HG03175 (cell line): ENCODE measurements at regions not wholly inside any gene's neighbourhood (a gene's known extent, or its start where the extent isn't known, plus 50 kb on each side); places are given as distances from the start of the nearest gene placed in this dataset.
"Not testable (repeated sequence)": the region's sequence is repeated elsewhere in the genome, so short reads cannot be mapped to it uniquely, and the experiment has no call there.

ENCODE experiments used
- ATAC-seq: cut with Tn5 transposase; IDR thresholded peaks from one replicate; pipeline ENCODE4 v1.9.1; 2021; ENCODE audit warnings: mild to moderate bottlenecking, moderate library complexity; ENCODE audit not compliant: unreplicated experiment

DNA sequence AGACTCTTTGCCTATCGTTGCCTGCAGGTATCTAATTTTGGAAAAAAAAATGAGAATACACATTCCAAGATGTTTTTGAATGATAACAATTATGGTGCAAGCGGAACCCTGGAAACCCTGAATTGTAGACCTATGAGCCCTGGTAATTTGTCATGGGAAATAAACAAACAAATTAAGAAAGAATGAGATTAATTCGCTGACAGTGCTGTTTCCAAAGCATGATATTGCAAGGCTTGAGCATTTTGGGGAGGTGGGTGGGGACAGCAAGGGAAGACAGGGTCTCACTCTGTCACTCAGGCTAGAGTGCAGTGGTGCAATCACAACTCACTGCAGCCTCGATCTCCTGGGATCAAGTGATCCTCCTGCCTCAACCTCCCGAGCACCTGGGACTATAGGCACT, 900.3 kb downstream of the IPMK start:
- no peak for ATAC-seq

DNA sequence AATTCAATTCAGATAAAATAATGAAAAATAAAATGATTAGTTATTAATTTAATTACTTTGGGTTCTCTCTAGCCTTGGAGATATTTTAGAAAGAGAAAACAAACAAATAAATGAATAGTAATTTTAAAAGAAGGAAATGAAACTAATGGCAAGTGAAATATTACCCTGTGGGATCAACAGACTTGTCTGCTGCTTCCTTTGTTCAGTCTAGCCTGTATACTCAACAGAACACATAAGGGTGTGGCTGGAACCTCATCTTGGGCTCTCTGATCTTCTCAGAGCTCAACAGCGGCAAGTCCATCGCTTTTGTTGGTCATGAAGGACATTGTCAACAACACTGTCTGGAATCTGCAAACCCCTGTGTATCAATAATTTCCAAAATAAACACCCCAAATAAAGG, 904.9 kb downstream of the IPMK start:
- peak; percentile 59 for ATAC-seq

DNA sequence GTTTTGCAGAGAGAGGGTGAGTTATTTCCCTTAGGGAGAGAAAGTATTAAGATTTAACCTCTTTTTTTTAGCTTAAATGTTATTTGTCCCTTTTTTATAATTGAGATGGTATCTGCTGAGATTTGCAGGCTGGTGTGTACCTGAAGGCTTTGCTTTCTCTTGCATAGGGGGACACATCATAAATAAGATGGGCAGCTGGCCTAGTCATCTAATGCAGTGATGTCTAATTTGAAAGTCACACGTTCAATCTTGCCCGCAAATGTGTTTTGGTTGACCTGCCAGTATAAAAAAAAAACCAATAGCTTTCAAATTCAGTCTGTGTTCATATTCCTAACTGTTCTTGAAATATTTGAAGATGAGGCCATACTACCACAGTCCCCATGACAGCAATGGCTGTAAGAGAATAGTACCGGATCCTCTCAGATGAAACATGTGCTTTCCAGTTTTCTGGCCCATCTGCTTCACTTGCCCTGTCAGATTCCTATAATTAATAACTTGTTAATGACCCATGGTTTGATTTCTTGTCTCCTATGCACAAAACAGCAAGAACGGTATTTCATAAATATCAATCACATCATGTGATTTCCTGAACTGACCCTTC, 914.2 kb downstream of the IPMK start:
- ATAC-seq, result no peak

DNA sequence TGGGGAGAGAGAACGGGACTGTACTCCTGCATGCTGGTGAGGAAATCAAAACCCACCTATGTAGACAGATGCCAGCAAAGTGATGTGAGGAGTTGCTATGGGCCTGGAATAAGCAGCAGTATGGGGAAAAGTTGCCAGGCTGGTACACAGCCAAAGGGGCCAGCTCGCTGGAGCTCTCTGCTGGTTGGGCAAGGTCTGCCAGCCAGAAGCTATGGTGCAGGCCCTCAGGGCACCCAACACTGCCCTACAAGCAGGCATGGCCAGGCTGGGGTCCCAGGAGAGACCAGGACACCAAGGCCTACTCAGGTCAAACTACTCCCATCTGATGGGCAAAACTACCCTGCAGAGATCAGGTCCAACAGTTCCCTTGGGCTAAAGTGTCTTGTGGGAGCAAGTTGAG, 916.6 kb downstream of the IPMK start:
- no peak for ATAC-seq

DNA sequence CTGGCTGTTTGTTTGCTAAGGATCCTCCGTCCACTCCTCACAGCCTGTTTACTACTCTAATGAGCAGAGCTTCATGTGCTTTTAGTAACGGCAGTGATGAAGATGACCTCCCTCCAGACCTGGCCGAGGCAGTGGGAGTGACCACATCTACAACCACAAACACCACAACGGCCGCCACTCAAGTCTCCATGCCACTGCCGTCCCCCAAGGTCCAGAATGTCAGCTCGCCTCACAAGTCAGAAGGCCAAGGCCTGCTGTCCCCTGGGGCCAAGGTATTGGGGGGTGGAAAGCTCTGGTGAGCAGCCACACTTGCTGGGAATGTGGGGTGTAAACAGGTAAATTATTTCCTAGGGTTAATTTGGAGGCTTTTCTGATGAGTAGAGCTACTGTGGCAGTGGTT, 926.4 kb downstream of the IPMK start:
- no peak for ATAC-seq

DNA sequence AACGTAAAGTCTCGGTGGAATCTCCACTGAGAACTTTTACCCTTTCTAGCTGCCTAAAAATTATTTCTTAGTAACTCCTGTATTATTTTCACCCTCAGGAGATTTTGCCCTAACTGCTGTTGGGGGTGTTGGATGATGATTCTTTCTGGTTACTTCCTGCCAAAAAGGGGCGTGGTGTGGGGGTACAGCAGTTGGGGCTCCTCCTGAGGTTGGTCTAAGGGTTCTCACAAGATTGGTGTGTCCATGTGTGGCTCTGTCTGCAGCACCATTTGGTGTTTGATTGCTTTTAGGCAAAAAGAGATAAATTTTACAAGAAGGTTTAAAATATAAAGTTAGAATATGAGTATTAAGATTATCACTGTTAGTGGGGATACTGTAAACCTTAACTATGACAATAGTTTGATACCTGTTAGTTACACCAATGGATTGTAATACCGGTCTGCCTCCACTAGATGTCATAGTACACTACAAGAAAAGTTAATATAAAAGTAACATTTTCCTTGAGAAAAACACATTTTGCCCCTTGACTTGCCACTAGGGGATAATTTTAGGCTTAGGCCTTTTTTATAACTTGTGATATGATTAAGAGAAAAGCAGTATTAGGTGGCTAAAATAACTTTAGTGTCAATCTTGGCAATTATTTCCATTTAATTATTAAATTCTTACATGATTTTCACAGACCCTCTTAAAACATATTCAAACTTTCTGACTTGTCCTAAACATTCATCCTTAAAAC, 928.7 kb downstream of the IPMK start:
- peak; percentile 79 for ATAC-seq

DNA sequence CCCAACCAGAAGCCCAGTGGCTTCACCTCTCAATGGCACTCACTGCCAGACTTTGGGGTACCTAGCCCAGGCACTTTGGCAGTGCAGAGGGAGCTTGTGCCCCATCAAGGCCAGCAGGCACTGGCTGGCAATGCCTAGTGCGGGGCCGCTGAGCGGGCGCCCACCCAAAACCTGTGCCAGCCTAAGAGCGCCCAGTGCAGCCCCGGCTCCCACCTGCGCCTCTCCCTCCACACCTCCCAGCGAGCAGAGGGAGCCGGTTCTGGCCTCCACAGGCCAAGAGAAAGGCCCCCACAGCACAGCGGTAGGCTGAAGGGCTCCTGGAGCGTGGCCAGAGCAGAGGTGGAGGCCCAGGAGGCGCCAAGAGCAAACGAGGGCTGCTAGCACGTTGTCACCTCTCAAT, 930.8 kb downstream of the IPMK start:
- ATAC-seq, result no peak

DNA sequence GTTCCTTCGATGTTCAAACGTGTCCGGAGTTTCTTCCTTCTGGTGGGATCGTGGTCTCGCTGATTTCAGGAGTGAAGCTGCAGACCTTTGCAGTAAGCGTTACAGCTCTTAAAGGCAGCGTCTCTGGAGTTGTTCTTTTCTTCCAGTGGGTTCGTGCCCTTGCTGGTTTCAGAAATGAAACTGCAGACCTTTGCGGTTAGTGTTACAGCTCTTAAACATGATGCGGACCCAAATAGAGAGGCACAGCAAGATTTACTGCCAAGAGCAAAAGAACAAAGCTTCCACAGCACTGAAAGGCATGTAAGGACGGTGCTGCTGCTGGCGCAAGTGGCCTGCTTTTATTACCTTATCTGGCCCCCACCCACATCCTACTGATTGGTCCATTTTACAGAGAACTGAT, 931.4 kb downstream of the IPMK start:
- no peak for ATAC-seq

DNA sequence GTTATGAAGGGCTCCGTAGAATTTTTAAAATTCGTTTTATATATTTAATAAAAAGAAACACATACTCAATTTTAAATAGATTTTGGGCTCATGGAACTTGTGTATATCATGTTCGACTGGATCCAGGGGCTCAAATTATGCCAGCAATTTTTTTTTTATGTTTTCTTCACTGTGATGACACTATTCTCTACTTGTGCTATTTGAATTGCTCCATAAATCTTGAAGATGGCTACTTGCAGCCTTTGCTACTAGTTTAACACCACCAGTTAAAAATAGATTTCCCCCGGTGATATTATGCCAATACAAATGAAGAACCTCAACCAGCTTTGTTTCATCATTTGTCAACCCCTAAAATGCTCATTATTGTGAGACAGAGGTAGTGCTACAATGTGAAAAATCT, 933.2 kb downstream of the IPMK start:
- no peak for ATAC-seq

DNA sequence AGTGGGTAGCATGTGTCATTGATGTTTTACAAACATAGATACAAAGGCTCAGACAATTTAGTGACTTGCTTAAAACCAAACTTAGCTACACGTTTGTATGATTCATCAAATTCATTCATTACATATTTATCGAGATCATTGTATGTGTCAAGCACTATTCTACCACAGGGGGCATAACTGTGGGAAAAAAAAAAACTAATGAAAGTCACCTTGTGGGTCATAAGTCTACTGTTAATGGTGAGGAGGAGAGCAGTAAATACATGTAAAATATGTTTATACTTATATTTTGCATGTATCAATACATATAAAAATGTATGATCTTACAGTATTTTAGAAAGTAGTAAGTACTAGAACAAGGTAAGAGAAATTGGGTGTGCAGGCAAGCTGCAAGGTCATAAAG, 933.8 kb downstream of the IPMK start:
- ATAC-seq, result no peak

DNA sequence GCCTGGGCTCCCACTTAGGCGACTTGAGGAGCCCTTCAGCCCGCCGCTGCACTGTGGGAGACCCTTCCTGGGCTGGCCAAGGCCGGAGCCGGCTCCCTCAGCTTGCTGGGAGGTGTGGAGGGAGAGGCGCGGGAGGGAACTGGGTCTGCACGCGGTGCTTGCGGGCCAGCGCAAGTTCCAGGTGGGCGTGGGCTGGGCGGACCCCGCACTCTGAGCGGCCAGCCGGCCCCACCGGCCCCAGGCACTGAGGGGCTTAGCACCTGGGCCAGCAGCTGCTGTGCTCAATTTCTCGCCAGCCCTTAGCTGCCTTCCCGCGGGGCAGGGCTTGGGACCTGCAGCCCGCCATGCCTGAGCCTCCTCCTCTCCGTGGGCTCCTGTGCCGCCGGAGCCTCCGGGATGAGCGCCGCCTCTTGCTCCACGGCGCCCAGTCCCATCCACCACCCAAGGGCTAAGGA, 946.3 kb downstream of the IPMK start:
- ATAC-seq, result not testable (repeated sequence)

DNA sequence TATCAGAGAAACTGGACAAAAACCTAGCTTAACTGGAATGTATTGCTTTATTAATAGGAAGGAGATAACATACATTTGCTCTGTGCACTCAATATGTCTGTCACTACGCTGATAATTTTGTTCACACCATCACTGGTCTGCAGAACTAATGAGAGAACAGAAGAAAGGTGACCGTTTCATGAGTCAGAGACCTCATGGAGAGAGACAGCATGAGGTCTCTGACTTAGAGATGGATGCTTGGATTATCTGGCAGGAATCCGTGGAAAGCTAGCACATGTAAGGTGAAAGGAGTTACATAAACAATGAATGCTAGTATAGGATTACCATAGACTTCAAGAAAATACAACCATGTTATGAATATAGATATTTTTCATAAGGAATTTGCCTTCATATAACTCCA, 947.3 kb downstream of the IPMK start:
- ATAC-seq, result no peak

DNA sequence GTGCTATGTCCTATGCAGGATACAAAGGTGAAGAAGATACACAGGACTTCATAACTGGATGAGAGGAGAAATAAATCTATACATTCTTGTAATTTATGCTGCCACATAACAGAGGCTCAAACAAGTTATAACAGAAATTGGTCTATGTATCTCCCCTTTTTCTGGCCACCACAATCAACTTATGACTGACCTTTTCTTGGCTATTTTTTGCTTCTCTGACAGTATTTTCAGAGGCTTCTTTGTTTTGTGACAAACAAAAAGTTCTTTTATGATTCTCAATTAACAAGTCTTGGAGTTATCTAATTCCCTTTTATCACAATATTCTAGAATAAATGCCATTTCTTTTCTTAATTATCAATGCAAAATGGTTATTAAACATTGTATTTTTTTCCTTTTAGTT, 953.0 kb upstream of the ZWINT start:
- no peak for ATAC-seq

DNA sequence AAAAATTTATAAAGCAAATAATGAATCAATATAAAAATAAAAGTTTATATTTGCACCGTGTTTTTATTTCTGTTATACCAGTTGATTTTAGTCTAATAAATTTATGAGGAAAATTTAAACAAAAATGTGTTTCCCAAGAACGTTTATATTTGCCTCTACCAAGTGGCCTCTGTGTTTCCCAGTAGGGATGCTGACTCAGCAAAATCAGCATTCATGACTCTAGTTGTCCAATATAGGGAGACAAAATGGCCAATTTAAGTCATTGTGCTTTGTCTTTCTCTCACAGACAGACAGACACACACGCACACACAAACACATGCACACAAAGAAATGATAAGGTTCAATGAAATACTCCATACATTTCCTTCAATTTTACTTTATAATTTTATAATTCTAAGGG, 942.5 kb upstream of the ZWINT start:
- no peak for ATAC-seq

DNA sequence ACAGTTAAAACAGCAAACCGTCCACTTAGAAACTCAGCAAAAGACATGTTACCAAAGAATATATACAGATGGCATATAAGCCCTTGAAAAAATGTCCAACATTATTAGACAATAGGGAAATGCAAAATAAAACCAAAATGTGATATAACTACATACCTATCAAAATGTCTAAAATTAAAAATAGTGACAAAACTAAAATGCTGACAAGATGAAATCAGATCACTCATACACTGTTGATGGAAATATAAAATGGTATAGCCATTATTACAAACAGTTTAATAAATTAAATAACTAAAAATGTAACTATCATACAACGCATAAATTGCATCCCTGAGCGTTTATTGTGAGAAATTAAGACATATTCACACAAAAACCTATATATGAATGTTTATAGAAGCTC, 939.7 kb upstream of the ZWINT start:
- ATAC-seq, result no peak

DNA sequence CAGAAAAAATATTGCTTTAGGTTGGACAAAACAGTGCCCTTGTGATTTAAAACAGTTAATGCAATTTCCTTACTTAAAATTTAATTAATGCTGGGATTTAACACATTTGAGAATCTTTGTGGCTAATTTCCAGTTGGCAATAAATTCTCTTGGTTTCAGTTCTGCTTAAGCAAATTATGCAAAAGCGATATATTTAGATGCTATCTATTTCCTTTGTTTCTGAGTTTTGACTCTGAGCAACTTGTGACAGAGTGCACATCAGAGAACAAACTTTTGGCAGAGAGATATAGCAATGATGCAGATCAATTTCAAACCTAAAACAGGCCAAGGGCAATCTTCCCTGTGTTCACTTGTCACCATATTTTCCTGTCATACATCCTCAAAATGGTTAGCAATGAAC, 933.6 kb upstream of the ZWINT start:
- no peak for ATAC-seq

DNA sequence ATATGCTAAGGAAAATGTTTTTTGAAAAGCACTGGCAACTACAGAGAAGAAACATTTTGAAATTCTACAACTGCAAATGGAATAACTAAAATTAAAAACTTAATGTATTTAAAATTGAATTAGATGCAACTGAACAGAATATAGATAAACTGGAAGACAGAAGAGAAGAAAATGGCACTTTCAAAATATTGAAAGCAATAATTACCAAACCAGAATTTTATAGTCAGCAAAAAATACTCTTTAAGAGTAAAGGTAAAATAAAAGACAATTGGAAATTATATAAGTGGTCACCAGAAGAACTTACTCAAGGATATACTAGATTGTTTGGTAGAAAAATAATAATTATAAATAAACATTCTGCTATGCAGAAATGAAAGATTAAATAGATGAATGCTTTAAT, 927.7 kb upstream of the ZWINT start:
- no peak for ATAC-seq

DNA sequence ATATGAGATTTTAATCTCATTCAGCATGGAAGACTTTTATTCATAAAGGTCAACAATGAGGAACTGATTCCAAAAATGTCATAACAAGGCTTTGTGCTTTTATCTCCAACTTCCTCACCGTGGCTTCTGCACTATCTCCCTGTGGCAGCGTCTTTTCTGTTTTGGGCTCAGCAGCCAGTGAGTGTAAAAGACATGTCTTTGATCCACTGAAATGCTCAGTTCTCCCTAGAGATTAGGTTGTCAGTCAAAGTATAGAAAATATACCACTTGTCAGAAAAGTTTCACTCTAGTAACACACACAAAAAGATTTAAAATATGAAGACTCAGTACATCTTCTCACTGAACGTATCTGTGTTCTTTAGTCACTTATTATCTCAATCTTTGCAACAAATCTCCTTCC, 901.8 kb upstream of the ZWINT start:
- ATAC-seq, result no peak

DNA sequence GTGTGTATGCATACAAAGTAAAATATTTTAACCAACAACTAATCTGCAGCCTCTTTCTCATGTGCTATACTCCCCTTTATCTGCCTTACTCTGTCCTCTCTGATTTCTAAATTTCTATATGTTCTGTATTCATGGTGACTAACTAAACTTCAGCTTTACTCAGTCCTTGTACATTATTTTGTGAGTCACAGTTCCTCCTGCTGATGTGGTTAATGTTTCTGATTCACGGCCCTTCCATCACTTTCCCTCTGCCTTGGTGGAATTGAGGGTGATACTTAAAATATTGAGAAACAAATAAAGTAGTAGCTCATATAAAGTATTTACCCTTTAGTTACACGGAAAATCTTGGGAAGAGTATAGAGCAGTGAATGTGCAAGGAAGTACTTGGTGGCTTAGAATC, 899.1 kb upstream of the ZWINT start:
- ATAC-seq, result no peak

DNA sequence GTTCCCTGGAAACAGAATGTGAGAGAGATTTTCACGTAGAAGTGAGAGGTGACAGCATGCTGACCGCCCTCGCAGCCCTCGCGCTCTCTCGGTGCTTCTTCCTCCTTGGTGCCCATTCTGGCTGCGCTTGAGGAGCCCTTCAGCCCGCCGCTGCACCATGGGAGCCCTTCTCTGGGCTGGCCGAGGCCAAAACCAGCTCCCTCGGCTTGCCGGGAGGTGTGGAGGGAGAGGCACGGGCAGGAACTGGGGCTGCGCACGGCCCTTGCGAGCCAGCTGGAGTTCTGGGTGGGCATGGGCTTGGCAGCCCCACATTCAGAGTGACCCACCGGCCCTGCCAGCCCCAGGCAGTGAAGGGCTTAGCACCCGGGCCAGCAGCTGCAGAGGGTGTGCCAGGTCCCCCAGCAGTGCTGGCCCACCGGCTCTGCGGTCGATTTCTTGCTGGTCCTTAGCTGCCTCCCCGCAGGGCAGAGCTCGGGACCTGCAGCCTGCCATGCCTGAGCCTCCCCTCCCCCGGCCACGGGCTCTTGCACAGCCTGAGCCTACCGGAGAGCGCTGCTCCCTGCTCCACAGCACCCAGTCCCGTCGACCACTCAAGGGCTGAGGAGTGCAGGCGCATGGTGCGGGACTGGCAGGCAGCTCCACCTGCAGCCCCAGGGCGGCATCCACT, 888.7 kb upstream of the ZWINT start:
- no peak for ATAC-seq

DNA sequence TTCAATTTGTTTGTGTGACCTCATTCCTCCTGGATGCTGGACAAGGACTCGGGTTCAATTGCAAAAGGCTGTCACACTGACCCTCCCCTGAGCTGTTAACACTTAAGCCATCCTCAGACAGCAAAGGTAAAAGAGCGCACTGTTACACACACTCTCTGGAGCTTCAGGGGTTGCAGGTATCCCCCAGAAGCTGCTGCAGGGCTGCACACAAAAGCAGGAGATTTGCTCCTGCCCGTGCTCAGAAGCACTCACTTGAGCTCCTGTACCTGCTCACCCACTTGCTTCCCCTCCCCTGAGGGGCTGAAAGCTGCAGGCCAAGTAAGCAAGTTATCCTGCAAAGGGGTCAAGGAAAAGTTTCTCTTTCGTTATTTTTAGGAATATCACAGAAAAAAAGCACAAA, 886.2 kb upstream of the ZWINT start:
- ATAC-seq, result no peak

DNA sequence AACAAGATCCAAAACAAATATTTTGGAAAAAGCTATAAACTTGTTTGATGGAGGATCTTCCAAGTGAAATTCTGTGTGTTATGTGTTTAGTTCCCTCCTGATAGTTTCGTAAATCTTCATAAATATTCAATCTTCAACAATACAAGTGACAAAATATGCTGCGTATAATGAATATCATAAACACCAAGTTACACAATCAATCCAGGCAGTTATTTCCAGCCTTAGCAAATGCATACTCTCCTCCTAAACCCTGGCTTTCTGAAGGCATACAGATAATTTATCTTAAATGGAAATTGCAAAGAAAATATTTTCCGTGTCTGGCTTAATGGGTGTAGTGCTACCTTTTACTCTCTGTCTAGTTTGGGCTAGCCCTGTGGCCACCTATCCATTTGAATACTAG, 864.9 kb upstream of the ZWINT start:
- ATAC-seq, result no peak
